GM19324 (cell line): ENCODE measurements at regions not wholly inside any gene's neighbourhood (a gene's known extent, or its start where the extent isn't known, plus 50 kb on each side); places are given as distances from the start of the nearest gene placed in this dataset.

ENCODE experiments used
- ATAC-seq: cut with Tn5 transposase; IDR thresholded peaks from one replicate; pipeline ENCODE4 v1.9.1; 2021; ENCODE audit warnings: mild to moderate bottlenecking, moderate library complexity; ENCODE audit not compliant: unreplicated experiment, low FRiP score

DNA sequence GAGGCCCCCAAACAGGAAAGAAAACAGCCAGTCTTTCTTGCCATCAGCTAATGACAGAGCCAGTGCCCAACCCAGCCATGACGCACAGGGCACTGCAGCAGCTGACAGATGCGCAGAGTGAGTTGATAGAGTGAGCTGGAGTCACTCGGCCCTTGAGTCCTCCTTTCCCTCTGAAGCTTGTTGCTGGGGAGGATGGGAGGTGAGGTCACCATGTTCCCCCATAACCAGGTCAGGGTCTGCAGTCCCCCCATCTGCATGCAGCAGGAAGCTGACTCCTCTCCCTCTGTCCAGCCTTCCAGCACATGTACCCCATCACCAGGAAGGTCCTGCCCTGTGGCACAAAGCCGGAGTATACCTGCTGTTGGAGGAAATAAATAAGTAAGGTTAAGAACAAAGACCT is 174.6 kb downstream of the ABHD5 start:
- ATAC-seq: no peak

DNA sequence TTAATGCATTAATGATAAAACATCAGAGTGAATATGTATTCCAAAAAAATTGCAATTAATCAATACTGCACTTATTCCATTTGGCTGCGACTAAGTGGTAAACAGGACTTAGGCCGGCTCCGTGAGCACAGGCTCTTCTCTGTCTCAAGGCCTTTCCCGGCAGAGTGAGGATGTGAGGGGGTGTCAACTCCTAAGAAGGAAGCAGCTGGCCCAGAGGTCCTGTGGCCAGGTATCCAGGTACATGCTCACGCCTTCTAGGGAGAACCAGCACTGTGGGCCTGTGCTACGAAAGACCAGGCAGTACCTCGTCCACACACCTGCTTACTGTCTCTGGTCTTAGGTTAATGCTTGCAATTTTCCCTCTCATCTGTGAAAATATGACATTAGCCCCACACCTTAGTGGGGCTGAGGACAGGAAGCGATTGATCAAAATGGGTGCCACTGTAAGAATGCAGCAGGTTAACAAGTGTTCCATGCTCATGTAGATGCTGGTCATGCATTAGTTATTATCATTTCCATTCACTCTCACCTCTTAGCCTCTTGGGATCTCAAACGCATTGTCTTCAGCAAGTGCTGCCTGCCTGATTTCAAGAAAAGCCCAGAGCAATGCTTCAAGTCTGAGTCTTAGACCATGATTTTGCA is 175.3 kb downstream of the ABHD5 start:
- ATAC-seq: no peak

DNA sequence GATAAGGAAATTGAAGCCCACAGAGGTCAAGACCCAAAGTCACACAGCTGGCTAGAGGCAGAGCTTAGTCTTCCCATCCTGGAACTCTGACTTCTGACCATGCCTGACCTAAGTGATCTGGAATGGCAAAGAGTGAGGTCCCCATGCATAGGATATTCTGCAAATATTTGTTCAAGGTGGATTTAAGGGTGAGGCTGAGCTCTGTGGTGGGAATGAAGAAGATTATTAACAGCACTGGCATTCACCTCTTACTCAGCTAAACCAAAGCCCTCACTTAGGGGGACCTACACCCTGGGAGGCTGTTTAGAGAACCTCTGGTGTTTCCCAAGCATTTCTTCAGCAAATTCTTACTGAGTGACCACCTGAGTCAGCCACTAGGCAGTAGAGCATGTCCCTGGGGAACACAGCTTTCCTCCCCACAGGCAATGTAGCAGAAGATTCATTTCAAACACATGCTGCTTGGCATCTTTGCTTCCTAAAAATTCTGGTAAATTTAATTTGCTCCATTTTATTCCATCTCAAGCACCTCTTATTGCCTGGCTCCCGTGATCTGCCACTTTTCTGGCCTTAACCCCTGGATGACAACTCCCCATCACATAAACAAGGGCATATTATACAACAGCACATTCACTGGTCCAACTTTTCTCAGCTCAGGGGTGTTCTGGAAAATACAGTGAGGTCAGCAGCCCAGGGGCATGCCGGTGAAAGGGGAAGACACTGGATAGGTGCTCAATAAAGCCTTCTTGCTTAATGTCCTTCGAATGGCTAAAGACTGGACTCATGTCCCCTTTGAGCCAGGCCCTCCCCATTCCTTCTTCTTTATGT is 176.0 kb downstream of the ABHD5 start:
- no peak for ATAC-seq

DNA sequence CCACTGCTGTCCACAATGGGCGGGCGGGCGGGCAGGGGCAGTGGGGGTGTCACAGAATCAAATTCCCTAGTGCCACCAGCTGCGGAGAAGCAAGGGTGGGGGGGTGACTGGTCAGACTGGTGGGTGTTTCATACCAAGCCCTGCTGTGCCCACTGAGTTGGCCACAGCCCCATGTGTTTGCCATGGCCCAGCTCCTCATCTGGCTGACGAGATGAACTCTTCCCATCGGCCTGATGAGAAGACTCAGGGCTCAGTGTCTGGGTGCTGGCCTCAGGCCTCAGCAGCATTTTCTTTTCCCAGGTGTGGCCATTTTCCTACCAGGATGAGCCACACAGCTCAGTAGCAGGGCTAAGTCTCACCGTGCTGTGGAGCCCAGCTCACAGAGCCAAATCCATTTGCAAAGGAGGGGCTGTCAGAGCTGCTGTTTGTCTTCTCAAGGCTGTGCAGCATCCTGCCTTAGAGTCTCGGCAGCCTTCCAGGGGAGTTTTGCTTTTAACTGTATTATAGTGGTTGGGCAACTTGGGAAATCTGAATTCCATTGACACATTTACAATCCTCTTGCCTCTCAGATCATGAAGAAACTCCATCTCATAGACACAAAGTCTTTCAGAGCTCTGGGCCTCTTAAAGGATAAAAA is 176.8 kb downstream of the ABHD5 start:
- no peak for ATAC-seq

DNA sequence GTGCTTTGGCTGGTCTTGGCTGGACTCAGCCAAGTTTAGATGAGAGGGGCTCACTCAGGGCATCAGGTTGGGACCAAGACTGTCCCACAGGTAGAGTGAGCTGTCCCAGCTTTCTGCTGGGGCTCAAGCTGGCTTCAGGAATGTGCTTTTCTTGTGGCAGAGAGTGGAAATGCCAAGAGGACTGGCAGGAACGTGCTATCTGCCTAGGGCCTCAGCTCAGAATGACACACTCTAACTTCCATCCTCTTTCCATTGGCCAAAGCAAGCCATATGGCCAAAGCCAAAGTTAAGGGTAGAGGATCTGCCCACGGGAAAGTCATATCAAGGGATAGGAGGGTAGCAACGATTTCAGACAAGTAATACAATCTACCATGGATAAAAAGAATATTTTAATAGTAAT is 178.8 kb downstream of the ABHD5 start:
- ATAC-seq: no peak

DNA sequence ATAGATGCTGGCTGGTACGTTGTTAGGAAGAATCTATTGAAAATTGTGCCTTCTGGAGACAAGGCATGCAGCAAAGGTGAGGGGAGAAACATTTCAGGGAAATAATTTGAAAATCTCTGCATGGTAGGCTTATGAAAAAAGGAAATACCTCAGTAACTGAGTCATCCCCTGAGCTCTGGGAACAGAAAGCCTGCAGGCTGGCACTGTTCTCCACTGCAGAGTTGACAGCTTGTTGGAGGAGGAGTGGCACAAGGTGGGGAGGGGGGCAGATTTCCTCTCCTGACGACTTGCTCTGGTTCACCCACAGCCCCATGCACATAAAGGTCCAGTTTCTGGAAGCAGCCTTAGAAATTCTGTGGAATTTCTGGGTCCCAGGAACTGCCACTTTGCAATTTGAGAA is 179.4 kb downstream of the ABHD5 start:
- no peak for ATAC-seq

DNA sequence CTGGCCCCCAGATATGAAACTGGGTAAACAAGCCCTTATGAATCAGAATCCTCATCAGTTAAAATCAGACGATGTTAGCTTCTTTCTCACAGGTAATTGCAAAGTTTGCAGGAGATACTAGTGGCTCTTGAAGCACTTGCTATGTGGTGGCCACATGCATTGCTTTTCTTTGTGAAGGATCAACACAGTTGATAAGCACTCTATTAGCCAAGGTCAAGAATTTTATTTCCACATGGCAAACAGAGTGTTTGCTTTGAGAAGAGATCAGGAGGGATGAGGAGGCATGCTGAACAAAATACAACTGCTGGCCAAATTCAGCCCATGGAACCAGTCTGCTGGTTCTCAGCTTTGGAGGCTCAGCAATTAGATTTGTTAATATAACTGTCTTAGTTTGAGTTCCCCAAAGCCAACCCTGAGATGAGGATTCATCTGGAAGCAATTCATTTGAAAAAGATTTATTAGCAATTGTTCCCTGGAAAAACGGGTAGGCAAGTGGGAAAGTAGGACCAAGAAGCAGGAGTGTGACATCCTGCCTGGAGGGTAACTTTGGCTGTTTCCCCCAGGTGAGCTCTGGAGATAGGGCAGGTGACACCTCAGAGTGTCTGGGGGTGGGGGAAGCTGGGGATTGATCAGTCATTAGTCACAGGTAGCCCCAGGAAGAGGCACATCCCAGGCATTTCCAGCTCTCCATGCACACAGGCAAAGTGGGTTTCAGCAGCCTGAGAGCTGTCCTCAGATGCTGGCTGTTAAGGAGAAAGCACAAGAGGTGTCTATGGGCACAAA is 180.3 kb downstream of the ABHD5 start:
- no peak for ATAC-seq

DNA sequence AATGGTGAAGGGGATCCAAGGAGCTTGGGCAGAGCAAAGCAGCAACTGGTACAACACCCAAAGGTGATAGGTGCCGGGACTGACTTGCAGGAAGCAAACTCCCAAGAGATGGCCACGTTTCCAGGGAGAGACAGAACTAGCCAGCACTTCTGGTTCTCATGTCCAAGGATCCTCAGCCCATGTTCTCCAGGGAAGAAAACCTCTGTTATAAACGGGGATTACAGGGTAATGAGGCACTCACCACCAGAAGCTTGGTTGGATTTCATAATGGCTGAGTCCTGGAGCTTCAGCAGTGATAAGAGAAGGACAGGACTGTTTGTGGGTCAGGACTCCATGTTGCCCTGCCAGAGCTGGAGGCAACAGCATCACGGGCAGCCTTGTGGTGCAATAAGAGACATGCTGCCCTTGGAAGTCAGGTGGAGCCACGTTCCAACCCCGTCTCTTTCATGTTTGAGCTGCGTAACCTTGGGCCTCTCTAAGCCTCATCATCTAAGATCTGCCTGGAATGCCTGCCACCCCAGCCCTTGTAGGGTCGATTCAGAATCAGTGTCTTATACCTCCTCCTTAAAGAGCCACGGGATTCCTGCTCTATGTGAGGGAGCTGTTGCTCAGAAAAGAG is 181.0 kb downstream of the ABHD5 start:
- ATAC-seq: no peak

DNA sequence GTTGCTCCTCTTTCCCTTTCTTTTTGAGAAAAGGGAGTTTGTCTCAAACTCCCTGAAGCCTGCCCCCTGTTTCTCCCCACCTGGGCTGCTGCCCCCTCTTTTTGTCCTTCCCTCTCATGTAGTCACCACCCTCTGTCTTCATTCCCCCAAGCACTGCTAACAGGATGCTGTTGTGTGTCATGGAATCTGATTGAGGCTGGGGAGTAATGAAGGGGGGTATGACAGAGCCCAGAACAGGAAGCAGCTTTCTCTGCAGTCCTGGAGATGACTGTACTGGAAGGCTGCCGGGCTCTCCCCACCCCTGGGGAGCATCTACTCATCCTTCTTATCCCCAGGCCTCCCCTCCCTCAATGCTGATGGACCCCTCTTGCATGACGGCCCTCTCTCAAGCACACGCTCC is 181.6 kb downstream of the ABHD5 start:
- ATAC-seq: no peak

DNA sequence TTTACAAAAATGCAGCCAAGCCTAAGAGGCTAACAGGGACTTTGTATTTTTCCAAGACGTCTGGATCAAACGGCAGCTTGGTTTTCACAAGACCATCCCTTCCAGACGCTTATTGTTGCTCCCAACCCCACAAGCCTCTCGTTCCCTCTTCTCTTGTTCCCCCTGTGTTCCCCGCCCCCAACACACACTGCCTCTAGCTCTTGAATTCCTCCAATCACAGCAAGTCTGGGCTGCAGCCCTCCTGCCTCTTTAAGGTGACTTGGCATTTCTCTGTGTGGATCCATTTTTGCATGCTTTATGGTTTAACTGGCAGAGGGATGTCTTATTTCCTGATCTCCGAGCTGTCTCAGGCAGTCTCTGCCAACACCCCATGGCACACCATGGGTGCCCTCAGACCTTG is 182.2 kb downstream of the ABHD5 start:
- no peak for ATAC-seq

DNA sequence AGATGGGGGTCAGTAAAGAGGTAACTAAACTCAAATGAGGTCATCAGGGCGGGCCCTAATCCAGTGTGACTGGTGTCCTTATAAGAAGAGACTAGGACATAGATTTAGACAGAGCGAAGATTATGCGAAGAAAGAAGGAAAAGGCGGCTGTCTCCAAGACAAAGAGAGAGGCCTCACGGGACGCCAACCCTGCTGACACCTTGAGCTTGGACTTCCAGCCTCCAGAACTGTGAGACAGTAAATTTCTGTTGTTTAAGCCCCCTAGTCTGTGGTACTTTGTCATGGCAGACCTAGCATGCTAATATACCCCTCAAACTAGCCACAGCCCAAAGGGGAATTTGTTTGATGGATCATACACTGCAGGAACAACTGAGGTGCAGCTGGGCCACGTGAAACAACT is 183.0 kb downstream of the ABHD5 start:
- no peak for ATAC-seq

DNA sequence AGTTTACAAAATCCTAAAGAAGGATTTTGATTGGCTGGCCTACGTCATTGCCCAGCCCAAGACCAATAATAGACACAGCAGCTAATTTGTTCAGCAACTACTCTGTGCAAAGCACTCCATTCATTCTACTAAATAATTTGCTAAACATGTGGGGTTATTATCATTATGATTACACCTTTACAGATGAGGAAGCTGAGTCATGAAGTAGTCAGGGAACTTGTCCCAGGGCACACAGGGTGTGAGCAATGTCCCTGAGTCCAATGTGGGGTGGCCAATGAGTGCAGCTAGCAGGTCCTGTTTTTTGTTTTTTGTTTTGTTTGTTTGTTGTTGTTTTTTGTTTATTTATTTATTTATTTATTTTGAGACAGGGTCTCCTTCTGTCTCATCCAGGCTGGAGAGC is 183.6 kb downstream of the ABHD5 start:
- ATAC-seq: no peak

DNA sequence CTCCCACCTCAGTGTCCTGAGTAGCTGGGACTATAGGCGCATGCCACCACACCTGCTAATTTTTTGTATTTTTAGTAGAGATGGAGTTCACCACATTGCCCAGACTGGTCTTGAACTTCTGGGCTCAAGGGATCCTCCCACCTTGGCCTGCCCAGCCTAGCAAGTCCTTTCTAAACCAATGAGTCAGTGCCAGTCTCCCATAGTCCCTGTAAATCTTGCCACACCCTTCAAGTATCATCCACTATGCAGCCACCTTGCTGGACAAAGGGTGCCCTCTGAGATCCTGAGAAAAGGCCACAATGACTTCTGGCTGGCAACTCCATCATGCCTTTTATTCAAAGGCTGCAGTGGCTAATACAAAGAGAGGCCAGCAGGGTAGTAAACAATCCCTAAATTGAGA is 184.0 kb downstream of the ABHD5 start:
- ATAC-seq: no peak

DNA sequence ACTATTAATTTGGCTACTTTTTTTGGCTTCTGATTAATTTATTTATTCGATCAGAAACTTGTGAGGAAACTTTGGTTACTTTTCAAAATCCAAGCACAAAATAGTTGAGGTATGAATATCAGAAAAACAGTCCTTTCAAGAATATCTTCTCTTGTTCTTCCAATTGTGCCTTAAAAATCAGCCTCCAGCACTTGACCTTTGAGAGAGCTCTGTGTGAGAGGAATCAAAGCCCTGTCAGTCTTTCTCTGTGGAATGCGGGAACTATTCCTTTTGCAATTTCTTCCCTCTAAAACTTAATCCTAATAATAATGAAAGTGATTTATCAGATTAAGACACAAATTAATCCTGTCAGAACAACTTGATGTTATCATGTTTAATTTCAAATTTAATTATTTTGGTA is 185.9 kb downstream of the ABHD5 start:
- no peak for ATAC-seq

DNA sequence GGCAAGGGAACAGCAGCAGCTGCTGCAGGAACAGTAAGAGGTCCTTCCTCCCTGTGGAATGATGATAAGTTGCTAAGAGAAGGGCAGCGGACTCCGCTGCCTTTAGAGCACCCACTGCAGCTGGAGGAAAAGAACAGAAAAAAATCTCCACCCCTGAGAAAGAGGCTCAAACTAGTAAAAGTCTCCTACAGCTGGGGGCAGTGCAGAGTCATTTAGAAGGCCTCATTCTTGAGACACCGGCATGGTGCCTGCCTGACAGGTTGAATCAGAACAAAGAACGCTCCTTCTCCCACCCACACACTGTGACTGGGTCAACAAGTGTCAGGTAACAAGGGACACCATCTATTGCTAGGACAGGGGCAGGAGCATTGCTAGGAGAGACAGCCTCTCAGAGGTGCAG is 188.4 kb downstream of the ABHD5 start:
- no peak for ATAC-seq

DNA sequence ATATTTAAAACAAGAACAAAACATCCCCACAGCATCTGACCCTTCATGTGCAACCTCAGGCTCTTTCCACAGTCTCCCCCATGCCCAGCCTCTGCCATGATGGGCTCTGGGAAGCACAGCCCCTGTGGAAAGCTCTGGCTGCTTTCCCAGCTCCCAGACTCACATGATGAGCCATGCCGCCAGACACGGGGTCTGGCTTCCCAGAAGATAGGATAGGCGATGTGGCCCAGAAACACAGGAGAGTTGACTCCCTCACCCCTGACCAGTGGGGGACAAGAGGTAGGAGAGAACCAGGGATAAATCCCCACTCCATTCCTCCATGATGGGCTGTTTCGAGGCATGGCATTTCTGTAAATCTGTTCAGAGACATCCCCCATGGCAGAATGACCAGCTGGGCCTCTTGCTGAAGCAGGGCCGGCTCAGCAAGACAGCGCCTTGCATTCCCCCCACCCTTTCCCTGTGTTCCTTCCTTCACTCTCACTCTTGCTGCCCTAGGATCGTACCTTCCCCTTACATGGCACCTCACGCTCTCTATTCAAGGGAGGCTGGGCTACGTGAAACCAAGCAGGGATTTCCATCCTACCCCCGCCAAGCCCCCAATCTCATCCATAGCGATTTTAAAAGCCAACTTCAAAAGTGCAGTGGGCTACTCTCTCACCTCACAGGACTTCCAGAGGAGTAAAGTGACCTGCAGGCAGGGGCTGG is 192.4 kb downstream of the ABHD5 start:
- ATAC-seq: no peak

DNA sequence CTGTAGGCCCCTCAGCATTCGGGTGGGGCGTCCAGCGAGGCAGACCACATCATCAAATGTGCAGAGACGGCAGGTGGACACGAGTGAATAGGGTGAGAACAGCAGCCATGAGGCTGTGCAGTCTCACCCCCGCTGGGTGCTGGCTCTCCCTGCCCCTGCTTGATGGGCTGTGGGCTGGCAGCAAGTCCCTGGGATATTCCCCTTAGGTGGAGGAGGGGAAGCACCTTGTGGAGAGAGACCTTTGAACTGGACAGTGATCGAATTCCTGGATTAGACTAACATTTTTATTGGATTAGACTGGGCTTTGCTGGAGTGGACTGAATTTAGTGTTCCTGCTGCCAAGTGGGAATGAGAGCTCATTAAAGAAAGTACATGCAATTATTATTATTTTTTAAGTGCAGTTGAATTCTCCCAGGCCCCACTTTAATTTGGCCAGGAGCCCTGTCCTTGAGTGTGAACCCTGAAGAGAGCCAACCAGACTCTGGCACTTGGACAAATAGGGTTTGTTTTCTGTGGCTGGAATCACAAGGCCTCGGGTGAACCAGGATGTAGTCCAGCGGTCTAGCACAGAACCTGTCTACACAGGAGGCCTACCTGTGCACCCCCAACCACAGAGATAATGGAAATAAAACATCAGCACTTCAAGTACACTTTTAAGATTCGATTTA is 193.1 kb downstream of the ABHD5 start:
- ATAC-seq: no peak

DNA sequence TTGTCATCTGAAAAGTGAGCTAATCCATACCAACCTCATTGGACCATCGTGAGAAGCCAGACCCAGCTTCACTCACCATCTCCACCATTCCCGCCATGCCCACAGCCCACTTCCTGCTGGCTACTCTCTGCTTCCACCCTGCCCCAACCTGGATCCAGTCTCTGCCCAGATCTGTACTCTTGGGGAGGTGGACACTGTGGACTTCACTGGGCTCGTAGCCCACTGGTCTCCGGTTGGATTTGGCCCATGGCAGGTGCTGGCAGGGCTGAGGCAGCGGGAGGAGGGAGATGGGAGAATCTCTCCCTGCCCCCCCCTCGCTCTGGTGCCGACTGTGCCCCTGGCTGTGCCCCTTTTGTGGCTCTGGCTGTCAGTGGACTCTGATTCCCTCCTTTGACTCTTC is 193.8 kb downstream of the ABHD5 start:
- no peak for ATAC-seq

DNA sequence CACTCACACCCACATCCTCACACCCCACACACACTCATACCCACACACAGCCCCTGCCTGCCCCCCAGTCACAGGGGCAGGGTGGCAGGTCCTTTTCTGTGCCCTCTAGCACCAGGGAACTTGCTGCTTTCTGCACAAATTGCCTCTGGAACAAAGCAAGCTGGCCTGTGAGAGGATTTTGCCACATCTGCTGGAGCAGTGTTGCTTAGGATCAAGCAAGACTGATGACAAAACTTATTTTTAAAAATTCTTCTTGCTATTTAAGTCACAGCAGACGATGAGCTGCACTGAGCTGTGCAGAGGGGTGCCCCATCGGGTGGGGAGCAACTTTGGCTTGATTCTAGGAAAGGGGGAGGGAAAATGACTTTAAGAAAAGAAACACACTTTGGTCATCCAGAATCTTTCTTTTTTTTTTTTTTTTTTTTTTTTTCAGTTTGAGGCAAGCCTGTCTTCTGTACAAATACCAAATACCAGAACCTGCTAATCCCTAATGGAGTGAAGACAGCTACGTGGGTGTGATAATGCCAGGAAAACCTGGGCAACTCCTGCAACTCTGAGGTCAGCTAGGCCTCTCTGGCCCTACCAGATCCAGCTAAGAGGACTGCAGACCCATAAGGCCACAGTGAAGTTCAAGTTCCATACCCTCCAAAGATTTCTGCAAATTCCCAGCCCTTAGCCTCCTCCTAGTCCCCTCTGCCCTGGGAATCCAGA is 195.3 kb downstream of the ABHD5 start:
- no peak for ATAC-seq
